Fibroblast of mammary gland (primary cell): ENCODE measurements at regions not wholly inside any gene's neighbourhood (a gene's known extent, or its start where the extent isn't known, plus 50 kb on each side); places are given as distances from the start of the nearest gene placed in this dataset.

ENCODE experiments used
- DNase-seq: peaks from one replicate; pipeline ENCODE4 v3.0.0-alpha.2; 2010; ENCODE audit warnings: low read depth
- H3K4me3 ChIP-seq: 2 replicates; pipeline ENCODE4 v1.5.1; 2011; ENCODE audit warnings: low read depth, mild to moderate bottlenecking, low read length, moderate library complexity; ENCODE audit not compliant: control insufficient read depth
- CTCF ChIP-seq: conservative IDR thresholded peaks from 2 replicates; pipeline ENCODE4 v1.5.1; 2011; ENCODE audit warnings: low read depth, low read length, inconsistent platforms; ENCODE audit not compliant: control insufficient read depth, insufficient read depth

GRCh38 chr12:91792597-91792996 lies 353.0 kb downstream of the BTG1 start:
- H3K4me3 ChIP-seq, result no peak overlapping the region
- TF ChIP-seq CTCF, result no peak
- no peak for DNase-seq

GRCh38 chr12:91786499-91787272 lies 359.0 kb downstream of the BTG1 start:
- no peak for DNase-seq
- H3K4me3 ChIP-seq, result no peak overlapping the region
- TF ChIP-seq CTCF, result no peak

DNA sequence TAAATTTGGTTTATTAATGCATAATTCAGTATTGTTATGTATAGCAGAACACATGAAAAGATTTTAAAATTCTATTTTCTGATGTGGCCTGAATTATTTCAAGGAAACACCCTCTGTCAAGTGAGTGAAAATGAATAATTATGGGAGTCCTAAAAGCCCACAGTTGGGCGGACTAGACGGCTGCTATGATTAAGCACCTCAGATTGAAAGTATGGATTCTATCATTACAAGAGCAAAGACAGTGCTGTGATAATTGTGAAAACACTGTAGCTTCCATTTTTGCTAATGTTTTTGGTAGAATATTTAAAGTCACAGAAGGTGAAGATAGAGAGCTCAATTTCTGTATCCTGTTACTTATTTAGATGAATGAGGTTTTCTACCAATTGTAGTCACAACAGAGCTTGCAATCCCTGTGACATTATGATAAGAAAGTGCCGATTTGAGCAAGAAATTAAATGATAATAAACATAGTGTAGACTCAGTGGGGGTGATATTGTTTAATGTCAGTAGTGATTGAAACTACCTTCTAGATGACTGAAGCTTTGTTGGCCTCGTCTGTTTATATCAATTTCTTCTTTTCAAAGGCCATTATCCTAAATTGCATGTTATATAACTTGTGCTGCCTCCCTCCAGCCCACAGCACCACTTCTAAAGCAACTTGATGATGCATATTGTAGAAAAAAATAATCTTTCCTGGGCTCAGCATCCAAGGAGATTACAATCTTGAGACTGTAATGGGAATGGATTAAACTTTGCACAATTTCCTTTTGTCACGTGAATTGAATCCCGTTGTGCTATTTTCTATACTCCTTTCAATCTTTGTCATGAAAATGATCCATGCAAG lies 359.8 kb downstream of the BTG1 start:
- no peak for TF ChIP-seq CTCF
- DNase-seq, result no peak
- no peak overlapping the region for H3K4me3 ChIP-seq

DNA sequence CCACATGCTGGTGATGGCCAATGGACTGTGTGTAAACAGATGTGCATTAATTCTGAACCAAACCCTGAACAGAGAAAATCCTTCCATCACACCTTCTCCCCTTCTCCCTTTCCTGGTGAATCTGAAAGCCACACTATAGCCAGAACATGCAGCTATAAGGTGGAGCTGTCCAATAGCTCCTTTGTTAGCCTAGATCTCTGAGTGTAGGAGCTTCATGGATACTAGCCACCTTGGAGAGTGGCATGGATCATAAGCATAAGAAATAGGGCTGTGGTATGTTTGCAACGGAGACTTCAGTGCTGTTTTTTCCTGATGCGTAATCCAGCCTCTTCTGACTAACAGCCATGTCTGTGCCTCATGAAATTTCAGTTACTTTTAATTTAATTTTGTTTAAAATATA lies 364.5 kb downstream of the BTG1 start:
- H3K4me3 ChIP-seq, result no peak overlapping the region
- DNase-seq, result peak; percentile 13
- TF ChIP-seq CTCF, result no peak

GRCh38 chr12:91778938-91779400 lies 366.7 kb downstream of the BTG1 start:
- DNase-seq, result peak; percentile 96
- no peak overlapping the region for H3K4me3 ChIP-seq
- no peak for TF ChIP-seq CTCF

DNA sequence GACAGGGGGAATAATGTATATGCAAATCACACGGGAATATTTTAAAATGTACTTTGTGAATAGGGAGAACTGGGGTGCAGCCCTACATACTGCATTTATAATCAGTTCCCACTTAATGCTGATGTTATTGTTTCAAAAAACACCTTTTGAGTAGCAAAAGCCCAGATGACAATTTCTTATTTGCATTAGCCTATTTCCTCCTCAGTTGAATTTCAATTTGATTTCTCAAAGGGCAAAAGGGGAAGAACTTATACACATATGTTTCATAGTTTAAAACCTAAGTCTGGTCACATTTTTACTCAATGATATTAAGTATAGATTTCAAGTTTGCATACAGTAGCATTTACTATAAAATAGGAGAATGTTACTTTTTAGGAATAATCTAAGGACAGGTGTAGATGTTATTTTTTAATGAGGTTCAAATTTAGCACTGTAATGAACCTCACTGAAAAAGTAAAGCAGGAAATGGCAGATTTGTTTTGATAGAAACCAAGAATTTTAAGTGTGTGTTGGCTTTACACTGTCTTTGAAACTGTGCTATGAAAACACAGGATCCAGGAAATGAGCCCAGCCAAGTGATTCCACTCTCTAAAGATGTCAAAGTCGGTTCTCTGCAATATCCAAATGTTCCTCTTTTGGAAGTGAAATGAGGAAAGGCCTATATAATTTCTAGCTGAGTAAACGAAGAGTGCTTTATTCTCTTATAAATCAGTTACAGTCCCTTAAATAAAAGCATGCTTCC lies 367.4 kb downstream of the BTG1 start:
- peak; percentile 24 for DNase-seq
- no peak overlapping the region for H3K4me3 ChIP-seq
- TF ChIP-seq CTCF, result no peak
